CD4-positive, alpha-beta T cell treated with Interferon gamma for 1 hour (primary cell): ENCODE measurements at regions not wholly inside any gene's neighbourhood (a gene's known extent, or its start where the extent isn't known, plus 50 kb on each side); places are given as distances from the start of the nearest gene placed in this dataset.
"Not testable (repeated sequence)": the region's sequence is repeated elsewhere in the genome, so short reads cannot be mapped to it uniquely, and the experiment has no call there.

Experiments used
- DNase-seq: peaks from one replicate; pipeline ENCODE4 v3.0.0-alpha.2; 2020

DNA sequence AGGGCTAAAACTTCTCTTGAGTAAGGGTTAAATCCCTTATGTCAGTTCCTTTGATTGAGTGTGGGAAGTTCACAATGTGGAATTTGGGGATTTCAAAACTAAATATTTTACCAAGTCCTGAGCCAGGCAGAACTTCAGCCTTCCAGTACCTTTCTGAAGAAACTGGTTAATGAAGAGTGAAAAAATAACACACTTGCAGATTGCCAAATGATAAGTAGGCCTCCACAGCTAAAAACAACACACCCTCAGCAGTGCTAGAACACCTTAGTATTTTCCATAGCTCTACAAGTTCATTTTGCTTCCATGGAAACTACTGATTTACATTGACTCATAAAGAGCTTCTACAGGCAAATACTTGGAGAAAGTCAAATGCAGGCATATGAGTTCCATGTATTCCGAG is 326.8 kb downstream of the ZNF674 start:
- no peak for DNase-seq

DNA sequence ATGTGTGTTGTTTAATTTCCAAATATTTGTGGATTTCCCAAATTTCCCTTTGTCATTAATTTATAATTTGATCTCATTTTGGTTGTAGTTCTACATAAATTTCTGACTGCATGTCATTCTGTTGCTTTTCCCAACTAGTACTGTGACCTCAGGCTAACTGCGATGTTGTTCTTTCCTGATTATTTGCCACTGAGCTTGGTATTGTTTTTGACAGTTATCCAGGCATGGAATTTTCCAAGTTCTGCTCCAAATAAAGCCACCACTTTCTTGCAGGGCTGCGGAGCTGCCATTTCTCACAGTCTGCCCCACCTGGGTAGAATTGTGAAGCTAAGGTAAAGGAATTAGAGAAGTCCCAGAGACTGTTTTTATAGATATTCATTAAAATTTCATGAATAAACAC is 328.8 kb downstream of the ZNF674 start:
- DNase-seq = no peak

DNA sequence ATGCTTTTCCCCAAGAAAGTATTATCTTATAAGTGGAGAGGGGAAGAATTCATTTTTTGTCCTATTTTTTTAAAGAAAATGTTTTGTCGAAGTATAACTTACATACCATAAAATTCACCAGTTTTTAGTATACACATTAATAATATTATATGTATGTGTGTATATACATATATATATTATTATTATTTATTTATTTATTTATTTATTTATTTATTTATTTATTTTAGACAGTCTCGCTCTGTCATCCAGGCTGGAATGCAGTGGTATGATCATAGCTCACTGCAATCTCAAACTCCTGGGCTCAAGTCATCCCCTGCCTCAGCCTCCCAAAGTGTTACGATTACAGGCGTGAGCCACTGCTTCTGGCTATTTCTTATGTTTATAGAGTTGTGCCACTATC is 334.1 kb downstream of the ZNF674 start:
- no peak for DNase-seq

DNA sequence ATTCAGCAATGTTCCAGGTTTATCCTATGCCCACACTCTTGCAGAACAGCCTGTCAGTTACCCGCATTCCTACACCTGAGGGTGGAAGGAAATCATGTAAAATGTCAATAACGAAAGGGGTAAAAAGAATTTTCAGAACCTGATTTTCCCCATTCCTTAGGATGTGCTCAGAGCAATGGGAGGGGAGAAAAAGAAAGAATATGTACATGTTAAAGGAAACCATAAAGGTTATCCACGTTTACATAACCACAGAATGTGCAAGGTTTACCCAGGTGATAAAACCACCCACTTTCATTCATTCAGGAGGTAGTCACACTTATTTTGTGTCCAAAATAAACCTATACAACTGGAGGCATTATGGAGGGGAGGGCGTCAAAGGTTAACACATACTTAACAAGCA is 335.5 kb downstream of the ZNF674 start:
- no peak for DNase-seq

DNA sequence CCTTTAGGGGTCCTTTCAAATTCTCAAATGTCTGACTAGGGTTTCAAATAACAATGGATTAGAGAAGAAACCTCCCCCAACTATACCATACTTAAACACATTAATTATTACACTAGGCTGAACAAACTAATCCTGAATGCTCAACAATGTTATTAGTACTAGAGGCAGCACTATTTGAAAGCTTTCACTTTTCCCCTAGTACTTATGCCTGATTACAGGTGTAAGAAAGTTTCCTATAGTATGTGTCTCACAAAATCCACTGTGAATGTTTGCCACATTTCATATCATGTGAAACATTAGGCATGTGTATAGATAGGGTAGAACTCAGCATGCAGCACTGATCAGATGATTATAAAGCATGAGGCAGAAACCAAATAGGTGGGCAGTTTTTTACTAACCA is 336.2 kb downstream of the ZNF674 start:
- DNase-seq = no peak

DNA sequence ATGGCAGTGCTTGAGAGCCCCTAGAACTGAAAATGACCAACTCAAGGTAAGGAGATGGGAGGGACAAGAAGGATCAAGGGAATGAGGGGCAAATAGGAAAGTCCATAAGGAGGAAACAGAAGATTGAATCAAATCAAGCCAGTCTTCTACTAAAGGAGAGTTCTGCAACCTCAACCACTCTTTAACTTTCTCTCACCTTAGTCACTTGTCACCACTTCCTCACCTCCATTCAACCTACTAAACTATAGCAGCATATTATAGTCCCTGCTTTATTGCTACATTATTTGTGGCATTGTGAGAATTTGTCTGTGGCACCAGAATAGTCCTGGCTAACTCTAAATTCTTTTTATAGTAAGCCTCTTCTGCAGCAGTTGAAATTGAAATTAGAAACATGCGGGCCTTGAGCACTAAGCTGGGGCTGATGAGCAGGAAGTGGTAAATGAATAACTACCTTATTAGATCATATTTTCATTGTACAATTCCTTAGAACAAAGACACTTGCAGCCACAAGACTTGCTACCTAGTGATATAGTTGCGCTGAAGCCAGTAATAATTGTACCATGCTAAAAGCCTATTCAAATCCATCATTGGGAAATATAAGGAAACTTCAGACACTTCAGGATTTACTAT is 336.9 kb downstream of the ZNF674 start:
- DNase-seq = no peak

DNA sequence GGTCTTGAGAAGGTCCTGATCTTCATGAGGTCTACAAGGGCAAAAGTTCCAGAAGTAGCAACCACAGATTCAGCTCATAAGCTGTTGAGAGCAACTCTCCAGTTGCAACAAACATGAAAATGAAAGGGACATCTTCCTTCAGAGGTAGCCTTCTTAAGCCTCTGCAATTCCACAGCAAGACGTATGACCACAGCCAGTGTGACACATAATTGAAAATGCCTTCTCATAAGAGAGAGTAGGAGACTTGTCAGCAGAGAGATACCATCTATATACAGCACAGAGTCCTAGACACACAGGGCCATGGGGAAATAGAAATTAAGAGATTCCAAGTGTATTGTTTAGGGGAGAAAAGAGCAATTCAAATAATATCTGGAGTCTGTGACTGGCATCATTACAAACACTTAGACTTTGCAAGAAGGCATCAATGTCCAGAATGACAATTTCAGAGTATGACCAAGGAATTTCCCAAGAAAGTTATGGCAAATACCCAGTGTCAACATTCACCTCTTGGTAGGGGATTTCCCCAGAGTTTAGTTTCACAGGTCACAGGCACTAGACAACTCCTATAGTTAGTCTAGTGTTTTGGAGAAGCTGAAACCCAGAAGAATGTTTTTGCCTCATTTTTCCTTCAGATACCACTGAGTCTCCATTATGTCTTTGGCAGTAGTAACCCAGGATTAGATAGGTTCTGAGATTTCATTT is 340.3 kb downstream of the ZNF674 start:
- DNase-seq = no peak

DNA sequence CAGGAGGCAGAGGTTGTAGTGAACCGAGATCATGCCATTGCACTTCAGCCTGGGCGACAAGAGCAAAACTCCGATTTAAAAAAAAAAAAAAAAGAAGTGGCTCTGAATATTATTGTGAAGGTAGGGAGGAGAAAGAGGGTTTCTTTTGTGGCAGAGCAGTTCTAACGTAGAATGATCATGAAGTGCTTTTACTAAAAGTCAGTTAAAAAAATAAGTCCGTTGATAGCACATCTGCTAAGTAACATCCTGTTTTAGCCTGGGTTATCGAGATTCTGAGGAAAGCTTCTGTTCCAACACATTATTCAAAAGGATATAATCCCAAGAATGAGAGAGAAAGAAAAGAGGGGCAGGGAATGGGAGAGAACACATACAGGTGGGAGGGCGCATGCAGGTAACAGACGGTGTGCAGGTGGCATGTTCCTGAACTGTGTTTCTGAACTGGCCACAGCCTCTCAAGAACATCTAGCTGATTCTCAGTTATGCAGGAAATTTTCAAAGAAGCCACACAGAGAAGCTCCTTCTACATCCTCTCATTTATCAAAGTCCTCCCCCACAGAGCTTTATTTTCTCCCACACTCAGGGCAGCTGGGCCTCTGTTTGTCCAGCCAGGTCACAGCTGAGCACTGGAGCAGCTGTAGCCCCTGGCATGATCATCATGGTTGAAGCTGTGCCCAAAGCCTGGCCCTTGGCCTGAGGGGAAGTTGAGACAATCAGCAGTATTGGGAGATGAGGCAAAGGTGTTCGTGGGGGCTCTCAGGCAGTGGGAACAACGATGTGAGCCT is 342.3 kb downstream of the ZNF674 start:
- DNase-seq = no peak

DNA sequence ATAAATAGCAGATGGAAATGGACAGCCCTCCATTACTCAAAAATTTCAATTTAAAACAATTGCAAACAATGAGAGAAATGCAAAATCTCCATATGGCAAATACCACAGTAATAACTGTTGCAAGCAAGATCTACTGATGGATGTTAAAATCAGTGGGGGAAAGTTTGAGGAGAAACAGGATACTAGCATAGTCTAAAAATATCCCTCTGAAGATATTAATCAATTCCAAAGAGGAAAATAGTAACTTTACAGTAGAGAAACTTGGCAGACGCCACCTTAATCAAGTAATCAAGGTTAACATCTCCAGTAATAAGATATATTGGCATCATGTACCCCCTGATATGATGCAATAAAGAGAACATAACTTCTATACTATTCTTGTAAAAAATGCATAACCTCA is 344.8 kb downstream of the ZNF674 start:
- no peak for DNase-seq

DNA sequence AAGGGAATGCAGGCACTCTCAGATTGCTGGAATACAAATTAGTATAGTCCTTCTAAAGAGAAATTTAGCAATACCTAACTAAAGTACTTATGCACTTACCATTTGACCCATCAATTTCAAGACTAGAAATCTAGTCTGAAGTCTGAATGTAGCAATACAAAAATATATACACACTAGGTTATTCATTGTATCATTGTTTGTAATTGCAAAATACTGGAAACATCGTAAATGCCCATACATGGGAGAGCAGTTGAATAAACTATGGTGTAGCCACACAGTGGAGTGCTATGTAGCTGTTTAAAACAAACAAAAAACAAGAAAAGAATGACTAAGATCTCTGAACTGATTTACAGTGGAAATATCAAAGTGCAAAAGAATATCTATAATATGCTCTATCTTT is 346.4 kb downstream of the ZNF674 start:
- DNase-seq = no peak

DNA sequence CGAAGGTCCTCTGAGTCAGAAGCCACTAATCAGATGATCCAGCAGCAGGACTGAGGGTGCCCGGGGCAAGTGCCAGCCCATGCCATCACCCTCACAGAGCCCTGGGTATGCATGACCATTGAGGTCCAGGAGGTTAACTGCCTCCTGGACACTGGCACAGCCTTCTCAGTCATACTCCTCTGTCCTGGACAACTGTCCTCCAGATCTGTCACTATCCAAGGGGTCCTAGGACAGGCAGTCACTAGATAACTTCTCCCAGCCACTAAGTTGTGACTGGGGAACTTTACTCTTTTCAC is 358.5 kb downstream of the ZNF674 start:
- not testable (repeated sequence) for DNase-seq

DNA sequence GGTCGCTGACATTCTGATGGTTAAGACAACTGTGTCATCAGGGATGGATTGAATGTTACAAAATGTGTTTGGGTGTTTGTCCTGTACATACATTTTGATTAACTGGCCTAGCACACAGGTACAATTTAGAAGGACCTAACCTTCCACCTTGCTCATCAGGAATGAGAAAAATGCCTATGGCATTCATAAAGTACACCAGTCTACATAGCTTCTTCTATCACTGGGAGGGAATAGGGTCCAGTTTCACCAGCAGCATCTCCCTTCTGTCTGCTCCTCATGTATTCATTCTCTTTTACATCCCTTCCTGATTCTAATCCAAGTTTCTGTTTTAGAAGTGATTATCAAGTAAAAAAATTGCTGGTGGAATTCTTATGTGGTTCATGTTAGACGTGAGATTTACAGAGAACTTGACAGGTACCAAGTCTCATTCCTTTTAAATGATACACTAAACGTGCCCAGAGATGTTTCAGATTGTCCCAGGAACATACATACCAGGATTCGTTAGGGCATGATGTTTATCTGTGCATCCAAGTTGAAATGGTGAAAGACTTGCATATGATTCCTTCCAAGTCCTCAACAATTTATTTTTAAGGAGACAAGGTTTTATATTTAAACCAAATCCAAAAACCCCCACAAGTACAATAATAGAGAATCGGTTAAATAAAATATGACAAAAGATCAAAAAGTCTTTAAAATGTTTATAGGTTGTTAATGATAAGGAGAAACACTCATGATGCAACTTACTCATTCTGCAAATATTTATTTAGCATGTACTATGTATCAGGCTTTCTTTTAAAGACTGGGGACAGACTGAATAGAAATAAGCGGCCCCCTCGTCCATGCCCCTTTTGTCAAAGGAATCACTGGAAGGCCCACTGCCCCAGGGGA is 359.1 kb downstream of the ZNF674 start:
- DNase-seq = no peak

DNA sequence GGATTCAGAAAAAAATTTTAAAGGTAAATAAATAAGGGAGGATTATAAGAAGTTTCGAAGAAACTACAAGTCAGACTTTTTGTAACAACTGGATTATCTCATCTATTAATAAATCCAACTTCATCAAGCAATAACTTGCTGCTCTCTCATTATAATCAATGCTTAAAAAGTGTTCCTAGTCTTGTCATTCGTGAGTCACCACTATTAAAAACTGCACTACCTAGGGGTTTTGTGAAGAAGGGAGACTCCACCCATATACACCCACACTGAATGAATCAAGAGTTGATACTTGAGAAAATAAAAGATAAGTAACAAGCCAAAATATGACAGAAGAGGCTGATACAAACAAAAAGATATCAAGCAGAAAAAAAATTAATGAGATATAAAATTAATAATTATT is 360.5 kb downstream of the ZNF674 start:
- no peak for DNase-seq

DNA sequence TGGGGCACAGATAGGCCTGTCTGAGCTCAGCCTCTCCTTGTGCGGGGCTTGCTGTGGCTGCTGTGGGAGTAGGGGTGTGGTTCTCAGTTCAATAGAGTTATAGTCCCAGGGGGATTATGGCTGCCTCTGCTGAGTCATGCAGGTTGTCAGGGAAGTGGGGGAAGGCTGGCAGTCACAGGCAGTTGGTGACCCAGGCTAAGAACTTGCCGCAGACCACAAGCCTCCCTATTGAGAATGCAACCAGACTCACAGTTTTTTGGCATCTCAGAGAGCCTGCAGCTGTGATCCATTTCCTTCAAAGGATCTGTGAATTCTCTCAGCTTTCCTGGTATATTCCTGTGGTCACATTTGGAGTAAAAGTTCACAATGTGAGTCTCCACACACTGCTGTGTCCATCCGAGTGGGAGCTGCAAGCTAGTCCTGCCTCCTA is 364.9 kb downstream of the ZNF674 start:
- DNase-seq = no peak

DNA sequence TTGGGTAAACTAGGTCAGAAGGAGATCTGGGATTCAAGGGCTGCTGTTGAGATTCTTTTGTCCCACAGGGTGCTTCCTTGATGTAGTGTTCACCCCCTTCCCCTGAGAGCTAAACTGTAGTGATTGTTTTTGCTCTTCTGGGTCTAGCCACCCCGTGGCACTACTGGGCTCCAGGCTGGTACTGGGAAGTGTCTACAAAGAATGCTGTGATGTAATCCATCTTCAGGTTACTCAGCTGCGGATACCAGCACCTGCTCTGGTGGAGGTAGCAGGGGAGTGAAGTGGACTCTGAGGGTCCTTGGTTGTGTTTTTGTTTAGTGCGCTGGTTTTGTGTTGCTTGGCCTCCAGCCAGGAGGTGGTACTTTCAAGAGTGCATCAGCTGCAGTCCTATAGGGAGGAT is 365.5 kb downstream of the ZNF674 start:
- no peak for DNase-seq

DNA sequence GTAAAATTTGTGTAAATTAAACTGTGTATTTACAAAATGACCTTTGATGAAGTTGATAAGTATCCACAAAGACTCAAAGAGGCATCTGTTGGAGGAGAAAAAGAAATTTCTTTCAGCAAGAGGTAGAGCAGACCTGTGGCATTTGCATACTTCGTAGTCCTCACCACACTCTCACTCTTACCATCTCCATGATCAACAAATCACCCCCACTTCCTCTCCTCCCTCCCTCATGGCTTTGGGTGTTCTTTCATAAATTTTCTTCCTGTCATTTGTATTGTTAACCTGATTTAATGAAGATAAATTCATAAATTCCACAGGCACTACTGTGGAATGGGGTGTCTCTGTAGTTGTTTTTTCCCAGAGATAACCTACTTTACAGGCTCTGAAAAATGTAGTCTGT is 366.5 kb downstream of the ZNF674 start:
- no peak for DNase-seq

DNA sequence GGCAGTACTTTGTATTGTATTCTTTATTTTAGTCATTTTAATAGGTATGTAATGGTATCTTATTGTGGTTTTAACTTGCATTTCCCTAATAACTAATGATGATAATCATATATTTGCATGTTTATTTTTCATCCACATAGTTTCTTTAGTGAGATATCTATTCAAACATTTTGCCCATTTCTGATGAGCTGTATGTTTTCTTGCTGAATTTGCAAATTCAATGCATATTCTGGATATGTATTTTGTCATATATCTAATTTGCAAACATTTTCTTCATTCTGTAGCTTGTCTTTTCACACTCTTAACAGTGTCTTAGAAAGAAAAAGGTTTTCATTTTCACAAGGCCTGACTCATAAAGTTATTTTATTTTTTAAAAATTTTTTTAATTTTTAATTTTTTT is 372.1 kb downstream of the ZNF674 start:
- no peak for DNase-seq

DNA sequence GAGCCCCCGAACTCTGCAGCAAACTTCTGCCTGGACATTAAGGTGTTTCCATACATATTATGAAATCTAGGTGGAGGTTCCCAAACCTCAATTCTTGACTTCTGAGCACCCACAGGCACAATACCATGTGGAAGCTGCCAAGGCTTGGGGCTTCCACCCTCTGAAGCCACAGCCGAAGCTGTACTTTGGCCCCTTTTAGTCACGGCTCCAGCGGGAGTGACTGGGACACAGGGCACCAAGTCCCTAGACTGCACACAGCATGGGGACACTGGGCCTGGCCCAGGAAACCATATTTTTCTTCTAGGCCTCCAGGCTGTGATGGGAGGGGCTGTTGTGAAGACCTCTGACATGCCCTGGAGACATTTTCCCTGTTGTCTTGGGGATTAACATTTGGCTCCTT is 373.8 kb downstream of the ZNF674 start:
- DNase-seq = not testable (repeated sequence)

DNA sequence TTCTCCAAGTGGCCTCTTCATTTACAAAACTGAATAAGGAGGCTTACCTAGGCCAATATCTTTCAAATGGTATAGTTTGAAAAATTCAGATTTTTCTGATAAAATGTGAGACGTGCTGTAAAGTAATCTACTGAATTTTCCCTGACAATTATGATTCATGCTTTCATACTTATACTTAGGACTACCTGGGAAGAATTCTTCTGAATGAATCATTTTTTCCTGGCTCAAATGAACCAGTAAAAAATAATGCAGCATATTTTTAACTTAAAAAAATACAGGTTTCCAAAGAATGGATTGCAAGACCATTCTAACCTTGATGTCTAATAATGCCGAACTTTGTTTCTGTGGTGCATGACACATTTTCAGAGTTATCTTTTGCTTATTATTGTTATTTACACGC is 375.4 kb downstream of the ZNF674 start:
- no peak for DNase-seq

DNA sequence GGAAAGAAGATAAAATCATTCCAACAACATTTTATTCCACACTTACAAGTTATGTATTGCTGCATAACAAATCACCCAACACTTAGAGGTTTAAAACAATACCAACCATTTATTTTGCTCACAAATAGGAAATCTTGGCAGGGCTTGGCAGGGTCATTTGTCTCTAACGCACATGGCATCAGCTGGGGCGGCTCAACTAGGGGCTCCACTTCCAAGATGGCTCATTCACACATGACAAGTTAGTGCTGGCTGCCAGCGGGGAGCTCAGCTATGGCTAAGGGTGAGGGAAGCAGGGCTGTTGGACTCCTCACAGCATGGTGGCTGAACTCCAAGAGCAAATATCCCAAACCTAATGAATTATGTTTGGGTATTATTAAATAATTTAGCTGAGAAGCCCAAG is 377.0 kb downstream of the ZNF674 start:
- no peak for DNase-seq

DNA sequence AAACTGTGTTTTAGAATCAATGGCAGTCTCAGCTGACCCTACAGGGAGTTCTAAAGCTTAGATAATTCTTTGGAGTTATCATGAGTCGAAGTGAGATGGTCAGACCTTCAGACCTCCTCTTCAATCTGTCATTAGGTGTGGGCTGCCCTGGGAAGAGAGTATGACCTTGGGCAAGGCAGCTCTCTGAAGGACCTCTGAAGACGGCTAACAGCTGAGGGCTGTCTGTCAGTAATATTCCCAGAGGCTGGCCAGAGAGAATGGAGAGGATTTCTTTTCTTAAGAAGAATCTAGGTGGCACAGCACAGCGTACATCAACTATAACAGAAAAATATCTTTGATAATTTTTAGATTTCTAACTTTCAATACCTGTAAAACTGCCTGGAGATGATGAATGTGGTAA is 379.4 kb downstream of the ZNF674 start:
- no peak for DNase-seq

DNA sequence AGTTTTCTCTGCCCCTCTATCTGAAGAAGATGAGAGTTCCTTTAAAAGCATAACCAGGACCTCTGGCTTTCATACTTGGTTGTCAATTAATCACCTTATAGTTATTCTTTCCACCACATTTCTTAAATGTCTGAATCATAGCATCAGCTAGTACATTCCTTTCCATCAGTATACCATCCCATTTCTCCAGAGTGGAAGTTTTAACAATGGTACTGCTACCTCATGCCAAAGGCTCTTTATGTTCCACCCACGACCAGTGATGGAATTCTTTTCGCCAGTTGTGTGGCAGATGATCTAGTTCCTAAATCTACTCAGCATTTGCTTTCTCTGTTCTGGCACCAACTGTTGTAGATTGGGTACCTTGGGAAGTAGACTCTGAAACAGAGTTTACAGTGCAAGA is 379.8 kb downstream of the ZNF674 start:
- no peak for DNase-seq

DNA sequence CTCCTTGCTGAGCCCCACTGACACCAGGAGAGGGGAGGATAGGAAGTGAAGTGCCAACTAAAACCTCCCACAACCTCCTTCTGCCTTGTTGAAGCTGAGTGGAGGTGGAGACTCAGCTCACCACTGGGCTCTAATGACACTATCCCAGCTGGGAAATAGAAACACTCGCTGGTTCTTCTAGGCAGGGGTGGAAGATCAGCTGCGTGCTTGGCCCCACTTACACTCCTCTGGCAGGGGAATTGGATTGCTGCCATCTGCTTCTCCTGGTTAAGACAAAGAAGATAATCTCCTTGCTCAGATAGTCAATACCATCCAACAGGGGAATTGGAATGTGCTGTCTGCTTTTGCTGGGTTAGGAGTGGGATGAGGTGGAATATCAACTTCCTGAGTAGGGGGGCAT is 392.5 kb downstream of the ZNF674 start:
- DNase-seq = no peak
